ENCODE measurements at regions not wholly inside any gene's neighbourhood (a gene's known extent, or its start where the extent isn't known, plus 50 kb on each side); places are given as distances from the start of the nearest gene placed in this dataset.

GRCh38 chr22:46067159-46068111, 82.9 kb upstream of the PPARA start:
- TF ChIP-seq CTCF (IDR thresholded peaks at IDR 0.05) (no peak), POLR2A (IDR thresholded peaks at IDR 0.05) (no peak)
